GM20000 (cell line): ENCODE measurements at regions not wholly inside any gene's neighbourhood (a gene's known extent, or its start where the extent isn't known, plus 50 kb on each side); places are given as distances from the start of the nearest gene placed in this dataset.

Experiments used
- DNase-seq: peaks from one replicate; pipeline ENCODE4 v3.0.0; 2012; ENCODE audit warnings: low spot score
- TF ChIP-seq, protein P1 (sequence below): IDR thresholded peaks from 2 replicates; pipeline ENCODE4 v1.5.1; 2012; ENCODE audit warnings: mild to moderate bottlenecking, control low read depth; ENCODE audit errors: extremely low read depth, missing control alignments

DNA sequence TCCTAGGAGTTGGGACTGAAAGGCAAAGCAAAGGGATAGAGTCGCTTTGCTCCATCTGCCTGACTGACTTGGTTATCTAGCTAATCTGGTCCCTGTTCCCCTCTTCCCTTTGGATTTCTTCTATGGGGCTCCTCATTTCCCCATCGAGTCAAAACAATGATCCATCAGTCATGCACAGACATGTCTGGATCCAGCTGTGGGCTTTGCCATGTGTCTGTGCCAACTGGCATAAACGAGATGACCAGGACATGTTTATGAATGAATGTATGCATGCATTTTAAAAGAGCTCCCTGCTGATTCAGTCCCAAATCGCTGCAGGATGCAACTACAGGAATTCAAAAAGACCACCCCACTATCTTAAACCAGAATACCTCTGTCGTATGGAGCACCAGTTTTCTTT lies 122.0 kb downstream of the ARL4A start:
- DNase-seq = no peak
- TF ChIP-seq, protein P1, sequence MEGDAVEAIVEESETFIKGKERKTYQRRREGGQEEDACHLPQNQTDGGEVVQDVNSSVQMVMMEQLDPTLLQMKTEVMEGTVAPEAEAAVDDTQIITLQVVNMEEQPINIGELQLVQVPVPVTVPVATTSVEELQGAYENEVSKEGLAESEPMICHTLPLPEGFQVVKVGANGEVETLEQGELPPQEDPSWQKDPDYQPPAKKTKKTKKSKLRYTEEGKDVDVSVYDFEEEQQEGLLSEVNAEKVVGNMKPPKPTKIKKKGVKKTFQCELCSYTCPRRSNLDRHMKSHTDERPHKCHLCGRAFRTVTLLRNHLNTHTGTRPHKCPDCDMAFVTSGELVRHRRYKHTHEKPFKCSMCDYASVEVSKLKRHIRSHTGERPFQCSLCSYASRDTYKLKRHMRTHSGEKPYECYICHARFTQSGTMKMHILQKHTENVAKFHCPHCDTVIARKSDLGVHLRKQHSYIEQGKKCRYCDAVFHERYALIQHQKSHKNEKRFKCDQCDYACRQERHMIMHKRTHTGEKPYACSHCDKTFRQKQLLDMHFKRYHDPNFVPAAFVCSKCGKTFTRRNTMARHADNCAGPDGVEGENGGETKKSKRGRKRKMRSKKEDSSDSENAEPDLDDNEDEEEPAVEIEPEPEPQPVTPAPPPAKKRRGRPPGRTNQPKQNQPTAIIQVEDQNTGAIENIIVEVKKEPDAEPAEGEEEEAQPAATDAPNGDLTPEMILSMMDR = no peak

DNA sequence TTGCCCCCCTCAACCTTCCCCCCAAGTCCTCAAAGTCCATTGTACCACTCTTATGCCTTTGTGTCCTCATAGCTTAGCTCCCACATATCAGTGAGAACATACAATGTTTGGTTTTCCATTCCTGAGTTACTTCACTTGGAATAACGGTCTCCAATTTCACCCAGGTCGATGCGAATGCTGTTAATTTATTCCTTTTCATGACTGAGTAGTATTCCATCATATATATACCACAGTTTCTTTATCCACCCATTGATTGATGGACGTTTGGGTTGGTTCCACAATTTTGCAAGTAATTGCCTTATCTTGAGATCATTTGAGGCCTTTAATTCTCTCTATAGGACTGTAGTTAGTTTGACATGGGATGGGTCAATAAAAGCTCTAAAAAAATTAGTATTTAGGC lies 124.7 kb downstream of the ARL4A start:
- DNase-seq = no peak
- TF ChIP-seq, protein P1 = no peak

DNA sequence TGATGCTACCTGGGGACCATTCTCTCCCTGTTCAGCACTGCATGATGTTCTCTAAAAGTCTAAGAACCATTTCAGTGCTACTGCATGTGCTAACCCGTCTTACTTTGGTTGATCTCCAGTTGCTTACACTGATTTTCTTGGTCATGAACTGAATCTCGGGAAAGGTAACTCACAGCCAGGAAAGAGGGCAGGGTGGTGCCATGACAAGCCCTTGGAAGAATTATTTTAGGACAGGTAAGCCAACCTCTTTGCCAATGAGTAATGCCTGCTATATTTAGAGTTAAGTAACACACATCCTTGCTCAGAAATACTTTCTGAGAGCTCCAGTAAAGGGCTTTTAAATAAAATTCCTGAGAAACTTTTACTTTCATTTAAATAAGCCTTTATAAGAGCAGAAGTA lies 126.7 kb downstream of the ARL4A start:
- TF ChIP-seq, protein P1 = no peak

DNA sequence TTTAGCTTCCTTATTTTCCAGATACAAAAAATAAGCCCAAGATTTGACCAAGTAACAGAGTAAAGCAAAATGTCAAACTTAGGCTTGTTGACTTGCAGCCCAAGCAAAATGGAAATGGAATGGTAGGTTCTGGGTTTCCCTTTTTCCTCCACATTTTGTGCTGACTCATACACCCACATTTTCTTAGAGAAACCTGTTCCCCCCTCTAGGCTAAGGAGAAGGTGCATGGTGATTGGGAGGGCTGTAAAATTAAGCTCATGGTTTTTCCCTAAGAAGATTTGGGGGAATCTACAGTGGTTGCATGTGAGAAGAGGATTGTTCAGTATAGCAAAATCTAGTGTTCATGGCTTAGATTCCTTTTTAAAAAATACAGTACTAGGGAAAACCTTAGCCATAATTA lies 127.4 kb downstream of the ARL4A start:
- no peak for DNase-seq
- TF ChIP-seq, protein P1 = no peak

More for the DNA sequence above, 126.7 kb downstream of the ARL4A start:
- DNase-seq = no peak

DNA sequence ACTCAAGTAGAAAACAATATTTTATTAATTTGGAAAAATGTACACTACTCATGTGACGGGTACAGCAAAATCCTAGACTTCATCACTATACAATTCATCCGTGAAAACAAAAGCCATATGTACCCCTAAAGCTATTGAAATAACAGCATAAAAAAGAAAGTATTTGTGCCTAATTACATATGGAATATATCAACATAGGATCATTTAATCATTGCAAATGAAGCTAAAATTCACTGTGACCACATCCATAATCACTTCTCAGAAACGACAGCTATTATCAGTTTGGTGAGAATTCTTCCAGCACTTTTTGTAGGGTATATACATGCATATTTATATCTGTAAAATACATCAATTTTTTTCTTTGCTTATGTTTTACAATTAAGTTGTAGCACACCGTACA lies 128.0 kb downstream of the ARL4A start:
- TF ChIP-seq, protein P1 = no peak
- no peak for DNase-seq

DNA sequence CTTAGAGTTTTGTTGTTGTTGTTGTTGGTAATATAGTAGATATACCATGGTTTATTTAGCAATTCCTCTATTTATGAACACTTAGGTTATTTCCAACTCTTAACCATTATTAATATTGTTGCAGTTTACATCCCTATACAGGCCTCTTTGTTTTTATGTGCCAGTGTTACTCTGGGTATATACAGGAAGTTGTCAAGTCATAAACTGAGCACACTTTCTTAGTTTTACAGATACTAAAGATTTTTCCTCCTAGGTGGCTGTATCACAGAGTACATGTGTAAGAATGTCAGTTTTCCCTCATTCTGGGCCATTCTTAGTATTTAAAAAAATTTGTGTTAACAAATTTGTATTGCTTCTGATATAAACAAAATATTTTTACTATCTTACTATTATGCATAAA lies 128.4 kb downstream of the ARL4A start:
- TF ChIP-seq, protein P1 = no peak
- DNase-seq = no peak

DNA sequence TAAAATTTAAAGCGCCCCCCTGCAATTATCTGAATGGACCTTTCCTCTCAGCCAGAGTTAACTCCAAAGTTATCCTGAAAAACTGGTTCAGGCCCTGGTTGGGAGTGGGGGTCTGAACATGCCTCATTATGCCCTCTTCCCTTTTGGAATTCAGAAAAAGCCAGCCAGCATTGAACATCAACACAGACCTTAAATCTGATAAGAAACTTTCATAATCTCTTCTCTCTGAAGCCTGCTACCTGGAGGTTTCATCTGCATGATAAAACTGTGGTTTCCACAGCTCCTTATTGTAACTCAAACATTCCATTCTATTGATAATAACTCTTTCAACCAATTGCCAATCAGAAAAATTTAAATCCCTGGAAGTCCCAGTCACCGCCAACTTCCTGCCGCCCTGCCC lies 133.3 kb downstream of the ARL4A start:
- no peak for DNase-seq
- TF ChIP-seq, protein P1 = no peak
